ENCODE measurements at regions not wholly inside any gene's neighbourhood (a gene's known extent, or its start where the extent isn't known, plus 50 kb on each side); places are given as distances from the start of the nearest gene placed in this dataset.
"Not testable (repeated sequence)": the region's sequence is repeated elsewhere in the genome, so short reads cannot be mapped to it uniquely, and the experiment has no call there.

- H2BK120ac ChIP-seq (replicated peaks; ENCODE audit: low read depth, low read length); H3K79me1 ChIP-seq (ENCODE audit: low read depth, low read length); H2BK12ac ChIP-seq (ENCODE audit: low read depth, low read length); H4K91ac ChIP-seq (replicated peaks; ENCODE audit: insufficient read length, low read length); H2AK5ac ChIP-seq (ENCODE audit: low read depth, low read length); DNase-seq (ENCODE audit: low read depth in 1 of 2, low spot score in 2 of 2); H3K18ac ChIP-seq (ENCODE audit: extremely low read depth, low read length); H4K20me1 ChIP-seq (replicated peaks in 1 of 2; ENCODE audit: control insufficient read depth in 1 of 2, insufficient read depth in 2 of 2, low read length in 2 of 2); H3K4ac ChIP-seq (replicated peaks; ENCODE audit: insufficient read length, low read depth, low read length); H3K4me2 ChIP-seq (ENCODE audit: insufficient read depth in 1 of 2, low read depth in 2 of 2, low read length in 2 of 2); H2BK20ac ChIP-seq (ENCODE audit: low read length); H3K27ac ChIP-seq (ENCODE audit: low read depth, low read length); POLR2A ChIA-PET (ENCODE audit: partially characterized antibody); H3K23ac ChIP-seq (ENCODE audit: insufficient read length); H3K27me3 ChIP-seq (replicated peaks in 1 of 4; ENCODE audit: control insufficient read depth in 3 of 4, extremely low read depth in 1 of 4, insufficient read depth in 3 of 4, low read length in 3 of 4); CTCF ChIA-PET (ENCODE audit: partially characterized antibody); H2BK15ac ChIP-seq (ENCODE audit: low read length); H4K8ac ChIP-seq (ENCODE audit: extremely low read depth, insufficient read depth, low read length); H3K36me3 ChIP-seq (ENCODE audit: control insufficient read depth in 2 of 4, insufficient read depth in 4 of 4, low read length in 3 of 4); H3K9ac ChIP-seq (replicated peaks in 1 of 4; ENCODE audit: extremely low read depth in 1 of 4, low read depth in 3 of 4, low read length in 3 of 4); FAIRE-seq; H3K4me1 ChIP-seq (replicated peaks in 1 of 4; ENCODE audit: control insufficient read depth in 3 of 4, insufficient read depth in 4 of 4, low read length in 3 of 4); H3K79me2 ChIP-seq (ENCODE audit: control insufficient read depth in 1 of 2, insufficient read depth in 2 of 2, low read length in 2 of 2); H3K56ac ChIP-seq (replicated peaks; ENCODE audit: insufficient read length, low read depth, low read length); H2AFZ ChIP-seq (ENCODE audit: low read length); H4K5ac ChIP-seq (ENCODE audit: insufficient read length, low read depth, low read length); H3K14ac ChIP-seq (ENCODE audit: insufficient read length); H3K23me2 ChIP-seq (ENCODE audit: low read depth, low read length); H2BK5ac ChIP-seq (ENCODE audit: low read depth, low read length); H3K4me3 ChIP-seq (ENCODE audit: extremely low read depth in 1 of 4, insufficient read depth in 2 of 4, low read depth in 3 of 4, low read length in 4 of 4): not testable (repeated sequence)
- WGBS, 2 experiments (ENCODE audit: extremely low coverage in 1 of 2, insufficient coverage in 1 of 2, insufficient read length in 1 of 2, insufficient replicate concordance in 2 of 2, low coverage in 1 of 2, low lambda C conversion rate in 2 of 2, missing lambda C conversion rate in 1 of 2), result 97% methylated on average over 33 of the region's 45 CpGs; no CpG with 5 or more reads in 1 of the 2 experiments
- peaks cover 12 to 99% of the 10 kb centered on the region in 2 experiments; a peak in 3 of 4 replicates for H3K9me3 ChIP-seq (ENCODE audit: insufficient read depth in 2 of 2, low read depth in 1 of 2, low read length in 1 of 2)
These were observed 480.1 kb downstream of the SPATA31A7 start for GRCh38 chr9:61669831-61670505.

Measured in H1 (cell line).